ENCODE measurements at regions not wholly inside any gene's neighbourhood (a gene's known extent, or its start where the extent isn't known, plus 50 kb on each side); places are given as distances from the start of the nearest gene placed in this dataset.

DNA sequence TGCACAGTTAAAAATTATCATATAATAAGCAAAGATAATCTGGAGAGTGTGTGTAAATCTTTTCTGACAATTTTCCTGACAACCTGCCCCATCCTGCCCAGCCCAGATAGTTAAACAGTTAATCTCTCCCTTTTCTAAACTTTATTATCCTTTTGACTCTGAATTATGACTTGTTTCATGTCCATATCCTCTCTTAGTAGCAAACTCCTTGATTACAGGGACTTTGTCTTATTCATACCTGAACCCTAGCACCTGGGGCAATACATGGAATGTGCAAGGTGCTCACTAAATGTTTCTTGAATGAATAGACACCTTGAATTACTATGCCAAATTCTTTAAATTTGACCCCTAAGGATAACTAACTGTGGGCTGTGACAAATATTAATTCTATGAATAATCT is 186.7 kb downstream of the FAM170A start:
- TF ChIP-seq EZH2 (IDR thresholded peaks at IDR 0.05; ENCODE audit: insufficient read depth, poor library complexity, severe bottlenecking) = no peak
- no peak for TF ChIP-seq EZH2phosphoT487 (IDR thresholded peaks at IDR 0.05; ENCODE audit: insufficient read depth, low read depth)

Measured in GM23248 (cell line).